ENCODE measurements at regions not wholly inside any gene's neighbourhood (a gene's known extent, or its start where the extent isn't known, plus 50 kb on each side); places are given as distances from the start of the nearest gene placed in this dataset.

GRCh38 chr5:54765165-54766028, 220.0 kb downstream of the ESM1 start:
- BruUV-seq (replicated peaks) = no TSS peak
- intact Hi-C loops (cut with micrococcal nuclease) = no loop called here
- ChIA-PET CTCF (no interaction called here), POLR2A (no interaction called here), RAD21 (ENCODE audit: low non-redundant PET in 1 of 2, low total read pairs in 2 of 2, uncharacterized antibody in 2 of 2, unreplicated experiment in 2 of 2) (no interaction called here)
- Histone ChIP-seq H2AFZ (ENCODE audit: low read depth, low read length, poor library complexity, severe bottlenecking) (no peak overlapping the region), H3K27me3 (ENCODE audit: insufficient read depth, low read length) (no peaks in the 10 kb centered on the region), H3K36me3 (ENCODE audit: control insufficient read depth in 1 of 2, insufficient read depth in 2 of 2, low read length in 2 of 2) (no peaks in the 10 kb centered on the region), H4K20me1 (ENCODE audit: insufficient read depth) (no peaks in the 10 kb centered on the region), H3K9ac (ENCODE audit: low read length) (no peak overlapping the region), H3K79me2 (ENCODE audit: insufficient read depth, low read length) (no peaks in the 10 kb centered on the region), H3K4me3 (replicated peaks in 1 of 2; ENCODE audit: low read depth in 1 of 2, low read length in 2 of 2) (no peak overlapping the region), H3K9me3 (ENCODE audit: control insufficient read depth in 1 of 2, insufficient read depth in 1 of 2, low read depth in 1 of 2, low read length in 2 of 2) (no peaks in the 10 kb centered on the region), H3K27ac (ENCODE audit: low read depth, low read length) (no peak overlapping the region), H3K4me1 (ENCODE audit: control insufficient read depth in 1 of 2, insufficient read depth in 2 of 2, low read length in 2 of 2) (no peaks in the 10 kb centered on the region), H3K9me2 (ENCODE audit: insufficient read depth) (no peaks in the 10 kb centered on the region), H3K4me2 (ENCODE audit: low read length) (no peak overlapping the region)
- no peak for ATAC-seq
- DNase-seq (ENCODE audit: low read depth, low spot score) = no peak
- TF ChIP-seq JUND (IDR thresholded peaks at IDR 0.05) (no peak), REST (IDR thresholded peaks at IDR 0.05; ENCODE audit: low read depth) (no peak), POLR2A (IDR thresholded peaks at IDR 0.05; ENCODE audit: borderline replicate concordance, extremely low read depth, insufficient read depth, insufficient read length) (no peak)

All from HCT116 (cell line).